Mammary epithelial cell (primary cell): ENCODE measurements at regions not wholly inside any gene's neighbourhood (a gene's known extent, or its start where the extent isn't known, plus 50 kb on each side); places are given as distances from the start of the nearest gene placed in this dataset.

Source experiments
- EZH2 ChIP-seq: IDR thresholded peaks from 2 replicates; pipeline ENCODE4 v1.6.1; 2012; ENCODE audit warnings: low read length, inconsistent platforms, borderline replicate concordance
- TF ChIP-seq, protein P1 (sequence below), 2 donors: IDR thresholded peaks in 1 of 2; conservative IDR thresholded peaks in 1 of 2; 2 replicates each; pipeline ENCODE4 v1.5.1; 2011 to 2012; ENCODE audit warnings: inconsistent platforms in 2 of 2, low read length in 2 of 2, mild to moderate bottlenecking in 2 of 2, control low read depth in 1 of 2, low read depth in 1 of 2; ENCODE audit not compliant: insufficient read depth in 1 of 2; ENCODE audit errors: extremely low read depth in 1 of 2

DNA sequence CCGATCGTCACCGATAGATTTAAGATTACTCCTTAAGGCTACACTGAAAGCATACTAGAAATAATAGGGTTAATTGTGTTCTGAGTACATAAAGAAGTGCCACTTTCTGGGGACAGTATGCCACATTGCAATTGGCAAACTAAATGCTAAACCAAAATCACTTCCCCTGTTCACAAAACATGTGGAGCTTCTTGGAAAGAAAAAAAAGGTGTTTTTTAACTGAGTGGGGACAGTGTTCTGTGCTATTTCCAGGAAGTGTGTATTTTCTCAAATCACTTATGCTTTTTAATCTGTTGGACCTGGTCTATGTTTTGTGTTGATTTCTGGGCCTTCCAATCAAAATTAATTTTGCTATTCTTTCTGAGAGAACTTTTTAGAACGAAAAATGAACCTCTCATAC is 149.3 kb upstream of the MPDZ start:
- TF ChIP-seq, protein P1, sequence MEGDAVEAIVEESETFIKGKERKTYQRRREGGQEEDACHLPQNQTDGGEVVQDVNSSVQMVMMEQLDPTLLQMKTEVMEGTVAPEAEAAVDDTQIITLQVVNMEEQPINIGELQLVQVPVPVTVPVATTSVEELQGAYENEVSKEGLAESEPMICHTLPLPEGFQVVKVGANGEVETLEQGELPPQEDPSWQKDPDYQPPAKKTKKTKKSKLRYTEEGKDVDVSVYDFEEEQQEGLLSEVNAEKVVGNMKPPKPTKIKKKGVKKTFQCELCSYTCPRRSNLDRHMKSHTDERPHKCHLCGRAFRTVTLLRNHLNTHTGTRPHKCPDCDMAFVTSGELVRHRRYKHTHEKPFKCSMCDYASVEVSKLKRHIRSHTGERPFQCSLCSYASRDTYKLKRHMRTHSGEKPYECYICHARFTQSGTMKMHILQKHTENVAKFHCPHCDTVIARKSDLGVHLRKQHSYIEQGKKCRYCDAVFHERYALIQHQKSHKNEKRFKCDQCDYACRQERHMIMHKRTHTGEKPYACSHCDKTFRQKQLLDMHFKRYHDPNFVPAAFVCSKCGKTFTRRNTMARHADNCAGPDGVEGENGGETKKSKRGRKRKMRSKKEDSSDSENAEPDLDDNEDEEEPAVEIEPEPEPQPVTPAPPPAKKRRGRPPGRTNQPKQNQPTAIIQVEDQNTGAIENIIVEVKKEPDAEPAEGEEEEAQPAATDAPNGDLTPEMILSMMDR (conservative IDR thresholded peaks at IDR 0.05 in 1 of 2, IDR thresholded peaks at IDR 0.05 in 1 of 2; ENCODE audit: extremely low read depth in 1 of 2, insufficient read depth in 1 of 2, low read depth in 1 of 2, low read length in 2 of 2): no peak
- no peak for TF ChIP-seq EZH2
